Fibroblast of lung (primary cell): ENCODE measurements at regions not wholly inside any gene's neighbourhood (a gene's known extent, or its start where the extent isn't known, plus 50 kb on each side); places are given as distances from the start of the nearest gene placed in this dataset.
A peak's percentile ranks its signal among the peaks of the same experiment; 100 is the strongest.

Source experiments
- DNase-seq, 2 donors: peaks; one replicate each; pipeline versions ENCODE4 v3.0.0 to v3.0.0-alpha.2; 2010; ENCODE audit warnings: low read depth in 2 of 2
- H2AFZ ChIP-seq: 2 replicates; pipeline ENCODE4 v1.5.1; 2012; ENCODE audit warnings: low read length, control low read depth, inconsistent platforms
- H3K27ac ChIP-seq: 2 replicates; pipeline ENCODE4 v1.5.1; 2011; ENCODE audit warnings: low read length, control low read depth; ENCODE audit not compliant: insufficient read depth
- H3K27me3 ChIP-seq: 2 replicates; pipeline ENCODE4 v1.5.1; 2011; ENCODE audit warnings: mild to moderate bottlenecking, low read length; ENCODE audit not compliant: control insufficient read depth, insufficient read depth
- H3K36me3 ChIP-seq: 2 replicates; pipeline ENCODE4 v1.5.1; 2011; ENCODE audit warnings: low read length; ENCODE audit not compliant: control insufficient read depth, insufficient read depth
- H3K4me1 ChIP-seq: 2 replicates; pipeline ENCODE4 v1.5.1; 2011; ENCODE audit warnings: low read length; ENCODE audit not compliant: control insufficient read depth, insufficient read depth; ENCODE audit errors: extremely low read depth
- H3K4me2 ChIP-seq: 2 replicates; pipeline ENCODE4 v1.5.1; 2011; ENCODE audit warnings: low read length, control low read depth; ENCODE audit not compliant: insufficient read depth; ENCODE audit errors: extremely low read depth
- H3K4me3 ChIP-seq, 4 experiments: fragments of 200-600 bp in 1 of 4; sonication (generic) in 1 of 4; replicated peaks in 1 of 4; 2 replicates each; pipeline ENCODE4 v1.5.1; 2011 to 2016; ENCODE audit warnings: low read length in 4 of 4, low read depth in 3 of 4, mild to moderate bottlenecking in 3 of 4, control low read depth in 2 of 4, inconsistent platforms in 1 of 4, mixed read lengths in 1 of 4; ENCODE audit not compliant: insufficient read depth in 1 of 4; ENCODE audit errors: control extremely low read depth in 1 of 4
- H3K79me2 ChIP-seq: 2 replicates; pipeline ENCODE4 v1.5.1; 2012; ENCODE audit warnings: mild to moderate bottlenecking, low read length, inconsistent platforms; ENCODE audit not compliant: control insufficient read depth, insufficient read depth
- H3K9ac ChIP-seq: 2 replicates; pipeline ENCODE4 v1.5.1; 2011; ENCODE audit warnings: mild to moderate bottlenecking, low read length, control low read depth; ENCODE audit not compliant: insufficient read depth
- H3K9me3 ChIP-seq: 2 replicates; pipeline ENCODE4 v1.5.1; 2012; ENCODE audit warnings: low read depth, low read length; ENCODE audit not compliant: control insufficient read depth, insufficient read depth
- H4K20me1 ChIP-seq: 2 replicates; pipeline ENCODE4 v1.5.1; 2011; ENCODE audit warnings: low read length; ENCODE audit not compliant: control insufficient read depth, insufficient read depth; ENCODE audit errors: extremely low read depth
- CTCF ChIP-seq, 2 donors: IDR thresholded peaks in 1 of 2; conservative IDR thresholded peaks in 1 of 2; 1 replicate in 1 of 2; 2 replicates in 1 of 2; pipeline ENCODE4 v1.5.1; 2011 to 2012; ENCODE audit warnings: low read length in 2 of 2, control low read depth in 1 of 2, inconsistent platforms in 1 of 2, low read depth in 1 of 2, mild to moderate bottlenecking in 1 of 2
- EZH2 ChIP-seq: IDR thresholded peaks from 2 replicates; pipeline ENCODE4 v1.5.1; 2012; ENCODE audit warnings: low read length, control low read depth, mild to moderate bottlenecking; ENCODE audit errors: missing control alignments

- no peak for DNase-seq
- Histone ChIP-seq H3K9me3 (no peaks in the 10 kb centered on the region), H2AFZ (peak overlapping the region; percentile 7), H3K27ac (peak overlapping the region; percentile 97), H3K79me2 (no peaks in the 10 kb centered on the region), H3K4me1 (peaks cover 34% of the 10 kb centered on the region), H3K27me3 (no peaks in the 10 kb centered on the region), H3K4me2 (peak overlapping the region; percentile 46), H4K20me1 (no peaks in the 10 kb centered on the region), H3K4me3 (peak overlapping the region in 1 of 4 experiments; percentile 33), H3K36me3 (no peaks in the 10 kb centered on the region), H3K9ac (peak overlapping the region; percentile 16)
- TF ChIP-seq CTCF (conservative IDR thresholded peaks at IDR 0.05 in 1 of 2, IDR thresholded peaks at IDR 0.05 in 1 of 2; ENCODE audit: low read depth in 1 of 2, low read length in 2 of 2) (no peak), EZH2 (no peak)
These were observed 107.0 kb downstream of the ARF6 start for GRCh38 chr14:49999826-50000379.

- DNase-seq = peak; percentile 71 to 94
- TF ChIP-seq CTCF (conservative IDR thresholded peaks at IDR 0.05 in 1 of 2, IDR thresholded peaks at IDR 0.05 in 1 of 2; ENCODE audit: low read depth in 1 of 2, low read length in 2 of 2) (no peak), EZH2 (no peak)
- H3K79me2 ChIP-seq = no peaks in the 10 kb centered on the region
- H3K4me1 ChIP-seq = peaks cover 34% of the 10 kb centered on the region
- H3K36me3 ChIP-seq = no peaks in the 10 kb centered on the region
- no peaks in the 10 kb centered on the region for H4K20me1 ChIP-seq
- H3K9me3 ChIP-seq = no peaks in the 10 kb centered on the region
- H3K27ac ChIP-seq = peak overlapping the region; percentile 97
- no peaks in the 10 kb centered on the region for H3K27me3 ChIP-seq
- H3K4me3 ChIP-seq = peak overlapping the region in 1 of 4 experiments; percentile 33
- peak overlapping the region; percentile 46 for H3K4me2 ChIP-seq
- H2AFZ ChIP-seq = peak overlapping the region; percentile 7
- peak overlapping the region; percentile 16 for H3K9ac ChIP-seq
These were observed 107.7 kb downstream of the ARF6 start for GRCh38 chr14:50000380-50001150.

- H3K4me3 ChIP-seq = peak overlapping the region in 1 of 4 experiments; percentile 33
These were observed 108.5 kb downstream of the ARF6 start for GRCh38 chr14:50001151-50001998.

More at GRCh38 chr14:50001151-50001998, 108.5 kb downstream of the ARF6 start:
- Histone ChIP-seq H3K4me2 (peak overlapping the region; percentile 46), H4K20me1 (no peaks in the 10 kb centered on the region), H2AFZ (no peak overlapping the region), H3K36me3 (no peaks in the 10 kb centered on the region), H3K9ac (peak overlapping the region; percentile 9), H3K79me2 (no peaks in the 10 kb centered on the region), H3K27me3 (no peaks in the 10 kb centered on the region), H3K9me3 (no peaks in the 10 kb centered on the region), H3K27ac (peak overlapping the region; percentile 97), H3K4me1 (peaks cover 34% of the 10 kb centered on the region)
- TF ChIP-seq CTCF (conservative IDR thresholded peaks at IDR 0.05 in 1 of 2, IDR thresholded peaks at IDR 0.05 in 1 of 2; ENCODE audit: low read depth in 1 of 2, low read length in 2 of 2) (no peak), EZH2 (no peak)
- peak in 1 of 2 donors; percentile 98 for DNase-seq
